Liver (tissue), 8 donors: ENCODE measurements at regions not wholly inside any gene's neighbourhood (a gene's known extent, or its start where the extent isn't known, plus 50 kb on each side); places are given as distances from the start of the nearest gene placed in this dataset.
A peak's percentile ranks its signal among the peaks of the same experiment; 100 is the strongest.

Experiments
- DNase-seq: peaks from one replicate; pipeline ENCODE4 v3.0.0-alpha.2; 2017; ENCODE audit warnings: low spot score
- H3K27ac ChIP-seq, 2 donors: one replicate each; pipeline ENCODE4 v1.7.0; 2013; ENCODE audit warnings: inconsistent platforms in 2 of 2, low read length in 2 of 2, control low read depth in 1 of 2, low read depth in 1 of 2, mild to moderate bottlenecking in 1 of 2
- H3K27me3 ChIP-seq, 4 donors: one replicate each; pipeline versions ENCODE4 v1.6.1 to v1.7.0; 2013; ENCODE audit warnings: low read length in 3 of 4, inconsistent platforms in 1 of 4, mild to moderate bottlenecking in 1 of 4, moderate library complexity in 1 of 4; ENCODE audit not compliant: control insufficient read depth in 4 of 4, insufficient read depth in 4 of 4
- H3K36me3 ChIP-seq, 4 donors: one replicate each; pipeline versions ENCODE4 v1.6.1 to v1.7.0; 2013; ENCODE audit warnings: low read length in 3 of 4, mild to moderate bottlenecking in 3 of 4, low read depth in 1 of 4, moderate library complexity in 1 of 4; ENCODE audit not compliant: control insufficient read depth in 4 of 4, insufficient read depth in 3 of 4
- H3K4me1 ChIP-seq, 4 donors: one replicate each; pipeline versions ENCODE4 v1.6.1 to v1.7.0; 2013; ENCODE audit warnings: low read length in 3 of 4, mild to moderate bottlenecking in 3 of 4, moderate library complexity in 1 of 4; ENCODE audit not compliant: control insufficient read depth in 4 of 4, insufficient read depth in 4 of 4
- H3K4me3 ChIP-seq, 3 donors: one replicate each; pipeline versions ENCODE4 v1.6.1 to v1.7.0; 2013; ENCODE audit warnings: low read length in 3 of 3, control low read depth in 1 of 3, low read depth in 1 of 3, mild to moderate bottlenecking in 1 of 3
- H3K9ac ChIP-seq, 2 donors: one replicate each; pipeline ENCODE4 v1.7.0; 2013; ENCODE audit warnings: low read length in 2 of 2, mild to moderate bottlenecking in 2 of 2, moderate library complexity in 2 of 2, control low read depth in 1 of 2, low read depth in 1 of 2
- H3K9me3 ChIP-seq, 4 donors: one replicate each; pipeline versions ENCODE4 v1.6.1 to v1.7.0; 2013; ENCODE audit warnings: low read length in 3 of 4; ENCODE audit not compliant: control insufficient read depth in 4 of 4
- ATF3 ChIP-seq: IDR thresholded peaks from 2 replicates; pipeline ENCODE4 v1.6.1; 2016; ENCODE audit warnings: antibody characterized with exemption
- CTCF ChIP-seq: fragments of 150-350 bp; IDR thresholded peaks from 2 replicates; pipeline ENCODE4 v1.5.1; 2017; ENCODE audit warnings: improper control_type of control experiment, low read depth, low read length; ENCODE audit not compliant: missing input control
- EGR1 ChIP-seq, 2 donors: IDR thresholded peaks; 2 replicates each; pipeline ENCODE4 v1.6.1; 2016 to 2018; ENCODE audit warnings: antibody characterized with exemption in 2 of 2, low read depth in 2 of 2
- FOXA2 ChIP-seq: IDR thresholded peaks from 2 replicates; pipeline ENCODE4 v1.6.1; 2016; ENCODE audit warnings: antibody characterized with exemption
- GABPA ChIP-seq, 2 donors: IDR thresholded peaks in 1 of 2; conservative IDR thresholded peaks in 1 of 2; 2 replicates each; pipeline ENCODE4 v1.6.1; 2016; ENCODE audit warnings: antibody characterized with exemption in 2 of 2, mild to moderate bottlenecking in 1 of 2, moderate library complexity in 1 of 2
- HNF4A ChIP-seq, 2 donors: conservative IDR thresholded peaks; 2 replicates each; pipeline ENCODE4 v1.6.1; 2016; ENCODE audit warnings: antibody characterized with exemption in 2 of 2, mild to moderate bottlenecking in 2 of 2
- HNF4G ChIP-seq: IDR thresholded peaks from 2 replicates; pipeline ENCODE4 v1.6.1; 2016; ENCODE audit warnings: antibody characterized with exemption
- JUND ChIP-seq, 2 donors: IDR thresholded peaks; 2 replicates each; pipeline ENCODE4 v1.6.1; 2016; ENCODE audit warnings: antibody characterized with exemption in 2 of 2
- MAX ChIP-seq: IDR thresholded peaks from 2 replicates; pipeline ENCODE4 v1.6.1; 2016; ENCODE audit warnings: antibody characterized with exemption
- NR2F2 ChIP-seq: IDR thresholded peaks from 2 replicates; pipeline ENCODE4 v1.6.1; 2016; ENCODE audit warnings: antibody characterized with exemption
- RAD21 ChIP-seq, 2 donors: IDR thresholded peaks; 2 replicates each; pipeline ENCODE4 v1.6.1; 2016; ENCODE audit warnings: antibody characterized with exemption in 2 of 2, mild to moderate bottlenecking in 2 of 2
- REST ChIP-seq: IDR thresholded peaks from 2 replicates; pipeline ENCODE4 v1.6.1; 2016; ENCODE audit warnings: antibody characterized with exemption, mild to moderate bottlenecking
- RXRA ChIP-seq, 2 donors: IDR thresholded peaks; 2 replicates each; pipeline ENCODE4 v1.6.1; 2017 to 2018; ENCODE audit warnings: antibody characterized with exemption in 2 of 2, mild to moderate bottlenecking in 1 of 2
- SP1 ChIP-seq: IDR thresholded peaks from 2 replicates; pipeline ENCODE4 v1.6.1; 2018; ENCODE audit warnings: antibody characterized with exemption, mild to moderate bottlenecking
- TAF1 ChIP-seq: conservative IDR thresholded peaks from 2 replicates; pipeline ENCODE4 v1.6.1; 2016; ENCODE audit warnings: antibody characterized with exemption, mild to moderate bottlenecking
- YY1 ChIP-seq: IDR thresholded peaks from 2 replicates; pipeline ENCODE4 v1.6.1; 2016; ENCODE audit warnings: antibody characterized with exemption, mild to moderate bottlenecking
- ZBTB33 ChIP-seq: IDR thresholded peaks from 2 replicates; pipeline ENCODE4 v1.6.1; 2016; ENCODE audit warnings: antibody characterized with exemption
- WGBS: extraction: QIAGEN DNeasy Blood & Tissue Kit; methylation state at CpG from one replicate; pipeline ENCODE4 v1.1.7; 2013; 5-methylcytosine and 5-hydroxymethylcytosine counted together
- donor health status: healthy.
- donor health status: healthy.
- donor health status: healthy.
- donor health status: healthy.
- donor health status: healthy.

GRCh38 chr15:75112848-75113492 is 88.7 kb upstream of the C15orf39 start:
- TF ChIP-seq MAX = peak; percentile 30
- no peak for TF ChIP-seq REST
- no peaks in the 10 kb centered on the region for H3K4me1 ChIP-seq
- no peaks in the 10 kb centered on the region for H3K27me3 ChIP-seq
- peak overlapping the region in 1 of 2 donors; percentile 31 for H3K27ac ChIP-seq
- H3K36me3 ChIP-seq = no peaks in the 10 kb centered on the region
- WGBS = 63% methylated on average over 3 of the region's 3 CpGs
- no peak for DNase-seq
- peaks cover 0 to 2% (median 0%) of the 10 kb centered on the region in 4 donors for H3K9me3 ChIP-seq
- no peak overlapping the region for H3K4me3 ChIP-seq
- no peak overlapping the region for H3K9ac ChIP-seq

- Histone ChIP-seq H3K27ac (no peak overlapping the region), H3K9me3 (peaks cover 0 to 2% (median 0%) of the 10 kb centered on the region in 4 donors), H3K36me3 (no peaks in the 10 kb centered on the region), H3K9ac (no peak overlapping the region), H3K4me1 (no peaks in the 10 kb centered on the region), H3K4me3 (no peak overlapping the region), H3K27me3 (no peaks in the 10 kb centered on the region)
- no peak for TF ChIP-seq ATF3
- no peak for TF ChIP-seq RAD21 (IDR thresholded peaks at IDR 0.05)
- TF ChIP-seq REST = no peak
- no peak for TF ChIP-seq TAF1
- no peak for TF ChIP-seq HNF4A (conservative IDR thresholded peaks at IDR 0.05)
- no peak for TF ChIP-seq RXRA (IDR thresholded peaks at IDR 0.05)
- no peak for TF ChIP-seq GABPA (IDR thresholded peaks at IDR 0.05 in 1 of 2, conservative IDR thresholded peaks at IDR 0.05 in 1 of 2)
- no peak for TF ChIP-seq NR2F2
- TF ChIP-seq SP1 = no peak
- TF ChIP-seq JUND (IDR thresholded peaks at IDR 0.05) = no peak
- TF ChIP-seq ZBTB33 = no peak
- TF ChIP-seq EGR1 (IDR thresholded peaks at IDR 0.05; ENCODE audit: low read depth in 2 of 2) = no peak
- TF ChIP-seq FOXA2 = no peak
- no peak for TF ChIP-seq YY1
- no peak for TF ChIP-seq CTCF
- no peak for TF ChIP-seq HNF4G
- 83% methylated on average over 7 of the region's 7 CpGs for WGBS
- no peak for DNase-seq
Measured at GRCh38 chr15:75114327-75114726, 87.4 kb upstream of the C15orf39 start.
